ENCODE measurements at regions not wholly inside any gene's neighbourhood (a gene's known extent, or its start where the extent isn't known, plus 50 kb on each side); places are given as distances from the start of the nearest gene placed in this dataset.

DNA sequence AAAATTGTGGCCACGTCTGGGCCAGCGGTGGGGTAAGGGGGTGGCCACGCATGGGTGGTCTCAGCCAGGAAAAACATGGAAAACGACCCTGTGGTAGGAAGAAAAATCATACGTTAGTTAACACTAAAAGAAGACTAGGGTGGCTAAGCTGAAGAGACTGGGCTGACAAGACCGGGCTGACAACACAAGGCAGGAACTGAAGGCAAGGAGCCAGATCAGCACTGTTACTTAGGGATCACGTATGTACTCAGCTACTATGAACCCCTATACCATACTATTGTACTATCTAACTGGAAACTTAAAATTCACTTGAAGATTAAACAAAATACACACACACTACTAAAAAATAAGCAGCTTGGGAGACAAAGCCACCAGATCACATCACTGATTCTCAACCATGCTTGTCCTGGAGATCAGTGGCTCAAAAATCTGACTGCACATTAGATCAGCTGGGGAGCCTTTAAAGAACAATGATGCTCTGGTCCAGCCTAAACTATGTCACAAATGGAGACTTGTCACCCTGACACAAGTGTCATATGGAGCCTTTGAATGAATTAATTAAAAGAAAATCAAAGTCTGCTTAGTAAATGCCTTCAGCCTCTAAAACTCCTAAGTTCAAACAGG lies 442.2 kb downstream of the SHQ1 start:
- no peaks in the 10 kb centered on the region for H3K27me3 ChIP-seq (ENCODE audit: control insufficient read depth, insufficient read depth, low read length)
- no peak overlapping the region for H3K18ac ChIP-seq (ENCODE audit: low read depth, low read length)
- no peak overlapping the region for H2AFZ ChIP-seq (replicated peaks; ENCODE audit: low read length, poor library complexity)
- ATAC-seq (ENCODE audit: low read depth) (no peak), DNase-seq (no peak)
- H3K79me1 ChIP-seq (ENCODE audit: low read depth in 1 of 2, low read length in 2 of 2) = peaks cover 37 to 74% of the 10 kb centered on the region in 2 experiments
- no peak overlapping the region for H4K8ac ChIP-seq (ENCODE audit: low read depth in 2 of 2, low read length in 2 of 2)
- in situ Hi-C loops (cut with MboI; ENCODE audit: low sequenced_read_pairs) (no loop called here), intact Hi-C loops (cut with micrococcal nuclease) (no loop called here), dilution Hi-C loops (cut with HindIII; ENCODE audit: low sequenced_read_pairs, unreplicated experiment) (no loop called here)
- no peak overlapping the region for H3K4me3 ChIP-seq (ENCODE audit: insufficient read depth, low read depth, low read length)
- H3K9me3 ChIP-seq (ENCODE audit: control insufficient read depth, insufficient read depth, low read length) = no peaks in the 10 kb centered on the region
- no peak overlapping the region for H2BK15ac ChIP-seq (ENCODE audit: low read depth, low read length)
- no CpG with 5 or more reads among the region's 7 CpGs for WGBS, 2 experiments (ENCODE audit: extremely low coverage in 2 of 2, insufficient read length in 1 of 2)
- H2AK9ac ChIP-seq (replicated peaks; ENCODE audit: low read depth, low read length, poor library complexity) = no peak overlapping the region
- no peak overlapping the region for H2BK5ac ChIP-seq (ENCODE audit: low read depth, low read length, poor library complexity, severe bottlenecking)
- no peak overlapping the region for H3K4ac ChIP-seq (ENCODE audit: low read depth, low read length)
- BruUV-seq (replicated peaks) = no TSS peak
- no peak overlapping the region for H2BK120ac ChIP-seq (ENCODE audit: low read depth, low read length)
- ChIA-PET CTCF (interaction anchor here (0.8 to 1.1 kb wide), 2 partner anchors 12 to 26 kb away, joined by 4 to 7 read pairs; no protein-coding TSS in a partner anchor), POLR2A (ENCODE audit: unreplicated experiment) (no interaction called here)
- H3K9me1 ChIP-seq (ENCODE audit: insufficient read depth, low read length) = peaks cover 3% of the 10 kb centered on the region
- H4K20me1 ChIP-seq (ENCODE audit: insufficient read depth, low read length) = peaks cover 89% of the 10 kb centered on the region
- no peak overlapping the region for H2BK20ac ChIP-seq (ENCODE audit: low read depth, low read length)
- H4K5ac ChIP-seq (ENCODE audit: low read depth, low read length) = no peak overlapping the region
- H4K91ac ChIP-seq (ENCODE audit: insufficient read depth, low read depth, low read length) = no peak overlapping the region
- H3K4me1 ChIP-seq (ENCODE audit: control insufficient read depth, insufficient read depth, low read length) = peaks cover 1% of the 10 kb centered on the region; the same call in 1 of the 2 replicates
- no peak overlapping the region for H3K23ac ChIP-seq (ENCODE audit: low read depth, low read length)
- no peak overlapping the region for H3K4me2 ChIP-seq (ENCODE audit: low read depth, low read length)
- H3K14ac ChIP-seq (replicated peaks; ENCODE audit: low read depth, low read length) = no peak overlapping the region
- H2AK5ac ChIP-seq (ENCODE audit: low read depth, low read length) = no peak overlapping the region
- no peak overlapping the region for H3K9ac ChIP-seq (ENCODE audit: low read depth, low read length)
- no peak overlapping the region for H3K27ac ChIP-seq (ENCODE audit: insufficient read depth, low read length)
- no peak overlapping the region for H3K56ac ChIP-seq (ENCODE audit: extremely low read depth, insufficient read depth, low read length)
- no peaks in the 10 kb centered on the region; the same call in 1 of the 2 replicates for H3K36me3 ChIP-seq (ENCODE audit: control insufficient read depth, insufficient read depth, low read length)
- TF ChIP-seq RCOR1 (IDR thresholded peaks at IDR 0.05; ENCODE audit: insufficient replicate concordance, low read length) = no peak
- TF ChIP-seq CEBPB (IDR thresholded peaks at IDR 0.05; ENCODE audit: low read depth, low read length) = no peak
- TF ChIP-seq, protein P1, sequence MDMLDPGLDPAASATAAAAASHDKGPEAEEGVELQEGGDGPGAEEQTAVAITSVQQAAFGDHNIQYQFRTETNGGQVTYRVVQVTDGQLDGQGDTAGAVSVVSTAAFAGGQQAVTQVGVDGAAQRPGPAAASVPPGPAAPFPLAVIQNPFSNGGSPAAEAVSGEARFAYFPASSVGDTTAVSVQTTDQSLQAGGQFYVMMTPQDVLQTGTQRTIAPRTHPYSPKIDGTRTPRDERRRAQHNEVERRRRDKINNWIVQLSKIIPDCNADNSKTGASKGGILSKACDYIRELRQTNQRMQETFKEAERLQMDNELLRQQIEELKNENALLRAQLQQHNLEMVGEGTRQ (IDR thresholded peaks at IDR 0.05; ENCODE audit: low read depth, low read length) = no peak
- TF ChIP-seq MAFK (IDR thresholded peaks at IDR 0.05; ENCODE audit: low read depth, low read length) = no peak
- no peak for TF ChIP-seq BHLHE40 (IDR thresholded peaks at IDR 0.05; ENCODE audit: low read depth, low read length)
- TF ChIP-seq RFX5 (IDR thresholded peaks at IDR 0.05; ENCODE audit: low read depth, low read length) = no peak
- TF ChIP-seq, protein P2, sequence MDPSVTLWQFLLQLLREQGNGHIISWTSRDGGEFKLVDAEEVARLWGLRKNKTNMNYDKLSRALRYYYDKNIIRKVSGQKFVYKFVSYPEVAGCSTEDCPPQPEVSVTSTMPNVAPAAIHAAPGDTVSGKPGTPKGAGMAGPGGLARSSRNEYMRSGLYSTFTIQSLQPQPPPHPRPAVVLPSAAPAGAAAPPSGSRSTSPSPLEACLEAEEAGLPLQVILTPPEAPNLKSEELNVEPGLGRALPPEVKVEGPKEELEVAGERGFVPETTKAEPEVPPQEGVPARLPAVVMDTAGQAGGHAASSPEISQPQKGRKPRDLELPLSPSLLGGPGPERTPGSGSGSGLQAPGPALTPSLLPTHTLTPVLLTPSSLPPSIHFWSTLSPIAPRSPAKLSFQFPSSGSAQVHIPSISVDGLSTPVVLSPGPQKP (IDR thresholded peaks at IDR 0.05; ENCODE audit: borderline replicate concordance, low read depth, low read length) = no peak
- TF ChIP-seq MAZ (IDR thresholded peaks at IDR 0.05; ENCODE audit: borderline replicate concordance, low read depth, low read length) = no peak
- TF ChIP-seq CHD1 (IDR thresholded peaks at IDR 0.05; ENCODE audit: low read depth, low read length) = no peak
- no peak for TF ChIP-seq SMC3 (IDR thresholded peaks at IDR 0.05; ENCODE audit: low read depth, low read length)
- TF ChIP-seq, protein P3, sequence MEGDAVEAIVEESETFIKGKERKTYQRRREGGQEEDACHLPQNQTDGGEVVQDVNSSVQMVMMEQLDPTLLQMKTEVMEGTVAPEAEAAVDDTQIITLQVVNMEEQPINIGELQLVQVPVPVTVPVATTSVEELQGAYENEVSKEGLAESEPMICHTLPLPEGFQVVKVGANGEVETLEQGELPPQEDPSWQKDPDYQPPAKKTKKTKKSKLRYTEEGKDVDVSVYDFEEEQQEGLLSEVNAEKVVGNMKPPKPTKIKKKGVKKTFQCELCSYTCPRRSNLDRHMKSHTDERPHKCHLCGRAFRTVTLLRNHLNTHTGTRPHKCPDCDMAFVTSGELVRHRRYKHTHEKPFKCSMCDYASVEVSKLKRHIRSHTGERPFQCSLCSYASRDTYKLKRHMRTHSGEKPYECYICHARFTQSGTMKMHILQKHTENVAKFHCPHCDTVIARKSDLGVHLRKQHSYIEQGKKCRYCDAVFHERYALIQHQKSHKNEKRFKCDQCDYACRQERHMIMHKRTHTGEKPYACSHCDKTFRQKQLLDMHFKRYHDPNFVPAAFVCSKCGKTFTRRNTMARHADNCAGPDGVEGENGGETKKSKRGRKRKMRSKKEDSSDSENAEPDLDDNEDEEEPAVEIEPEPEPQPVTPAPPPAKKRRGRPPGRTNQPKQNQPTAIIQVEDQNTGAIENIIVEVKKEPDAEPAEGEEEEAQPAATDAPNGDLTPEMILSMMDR (conservative IDR thresholded peaks at IDR 0.05; ENCODE audit: low read depth, low read length) = no peak
- TF ChIP-seq NFE2L2 (IDR thresholded peaks at IDR 0.05; ENCODE audit: low read depth, low read length) = no peak
- TF ChIP-seq FOS (IDR thresholded peaks at IDR 0.05; ENCODE audit: low read depth, low read length) = no peak
- no peak for TF ChIP-seq MXI1 (IDR thresholded peaks at IDR 0.05; ENCODE audit: borderline replicate concordance, low read depth, low read length)
- TF ChIP-seq POLR2A (IDR thresholded peaks at IDR 0.05; ENCODE audit: low read depth, low read length) = no peak
- no peak for TF ChIP-seq RAD21 (IDR thresholded peaks at IDR 0.05; ENCODE audit: low read length)

Measured in IMR-90 (cell line).